H1 (cell line): ENCODE measurements at regions not wholly inside any gene's neighbourhood (a gene's known extent, or its start where the extent isn't known, plus 50 kb on each side); places are given as distances from the start of the nearest gene placed in this dataset.
"Not testable (repeated sequence)": the region's sequence is repeated elsewhere in the genome, so short reads cannot be mapped to it uniquely, and the experiment has no call there.

Experiments used
- CTCF ChIA-PET: fragments of 300-600 bp; sonication (Branson Sonifier 250); formaldehyde crosslinking; loops from one replicate; lab custom pipeline; 2021; ENCODE audit not compliant: partially characterized antibody; lab: Charles Lee
- POLR2A ChIA-PET: fragments of 300-600 bp; sonication (Branson Sonifier 250); formaldehyde crosslinking; loops from one replicate; lab custom pipeline; 2021; ENCODE audit warnings: inconsistent platforms; ENCODE audit not compliant: partially characterized antibody; lab: Charles Lee
- DNase-seq, 2 experiments: peaks; one replicate each; pipeline versions ENCODE4 v3.0.0 to v3.0.0-alpha.2; 2010 to 2022; ENCODE audit warnings: low spot score in 2 of 2, low read depth in 1 of 2, mixed read lengths in 1 of 2
- FAIRE-seq: peaks from 2 replicates; lab custom pipeline; 2011; peaks lifted over from hg19 to GRCh38; lab: Jason Lieb, UNC
- H2AFZ ChIP-seq: 2 replicates; pipeline ENCODE4 v1.8.1; 2012; ENCODE audit warnings: low read length, inconsistent platforms
- H2AK5ac ChIP-seq: 2 replicates; pipeline ENCODE4 v1.6.1; 2013; ENCODE audit warnings: low read depth, low read length
- H2BK120ac ChIP-seq: replicated peaks from 2 replicates; pipeline ENCODE3; 2013; ENCODE audit warnings: low read depth, low read length, inconsistent platforms
- H2BK12ac ChIP-seq: 2 replicates; pipeline ENCODE4 v1.6.1; 2013; ENCODE audit warnings: low read depth, low read length
- H2BK15ac ChIP-seq: 2 replicates; pipeline ENCODE4 v1.6.1; 2013; ENCODE audit warnings: low read length
- H2BK20ac ChIP-seq: 2 replicates; pipeline ENCODE4 v1.6.1; 2013; ENCODE audit warnings: low read length
- H2BK5ac ChIP-seq: 2 replicates; pipeline ENCODE4 v1.6.1; 2013; ENCODE audit warnings: low read depth, low read length
- H3K14ac ChIP-seq: 2 replicates; pipeline ENCODE4 v1.6.1; 2013; ENCODE audit warnings: inconsistent platforms; ENCODE audit not compliant: insufficient read length
- H3K18ac ChIP-seq: 2 replicates; pipeline ENCODE4 v1.6.1; 2013; ENCODE audit warnings: low read length; ENCODE audit errors: extremely low read depth
- H3K23ac ChIP-seq: 2 replicates; pipeline ENCODE4 v1.6.1; 2013; ENCODE audit warnings: inconsistent platforms; ENCODE audit not compliant: insufficient read length
- H3K23me2 ChIP-seq: 2 replicates; pipeline ENCODE4 v1.6.1; 2013; ENCODE audit warnings: low read depth, low read length
- H3K27ac ChIP-seq: 2 replicates; pipeline ENCODE4 v1.6.1; 2011; ENCODE audit warnings: low read depth, low read length, inconsistent platforms
- H3K27me3 ChIP-seq, 4 experiments: replicated peaks in 1 of 4; 1 replicate in 1 of 4; 2 replicates in 3 of 4; pipeline versions ENCODE4 v1.6.1 to v1.8.1; 2011 to 2013; ENCODE audit warnings: low read length in 3 of 4, mild to moderate bottlenecking in 3 of 4, inconsistent platforms in 2 of 4, mixed read lengths in 2 of 4, moderate library complexity in 1 of 4; ENCODE audit not compliant: control insufficient read depth in 3 of 4, insufficient read depth in 3 of 4; ENCODE audit errors: extremely low read depth in 1 of 4
- H3K36me3 ChIP-seq, 4 experiments: 2 replicates each; pipeline versions ENCODE4 v1.6.1 to v1.8.1; 2011 to 2013; ENCODE audit warnings: mild to moderate bottlenecking in 4 of 4, low read length in 3 of 4, moderate library complexity in 2 of 4, control low read depth in 1 of 4, inconsistent platforms in 1 of 4; ENCODE audit not compliant: insufficient read depth in 4 of 4, control insufficient read depth in 2 of 4
- H3K4ac ChIP-seq: replicated peaks from 2 replicates; pipeline ENCODE3; 2013; ENCODE audit warnings: low read length, low read depth, mixed read lengths, inconsistent platforms; ENCODE audit not compliant: insufficient read length
- H3K4me1 ChIP-seq, 4 experiments: replicated peaks in 1 of 4; 1 replicate in 1 of 4; 2 replicates in 3 of 4; pipeline versions ENCODE4 v1.6.1 to v1.8.1; 2011 to 2013; ENCODE audit warnings: low read length in 3 of 4, inconsistent platforms in 2 of 4, mixed read lengths in 1 of 4; ENCODE audit not compliant: insufficient read depth in 4 of 4, control insufficient read depth in 3 of 4
- H3K4me2 ChIP-seq, 2 experiments: 2 replicates each; pipeline versions ENCODE4 v1.6.1 to v1.8.1; 2011 to 2013; ENCODE audit warnings: low read depth in 2 of 2, low read length in 2 of 2, control low read depth in 1 of 2, inconsistent platforms in 1 of 2, mild to moderate bottlenecking in 1 of 2; ENCODE audit not compliant: insufficient read depth in 1 of 2
- H3K4me3 ChIP-seq, 4 experiments: fragments of 200-600, 300-600 bp in 1 of 4; sonication (generic), shearing (Covaris generic), sonication (Bioruptor Twin) in 1 of 4; 2 replicates each; pipeline versions ENCODE4 v1.5.1 to v1.8.1; 2011 to 2016; ENCODE audit warnings: low read length in 4 of 4, low read depth in 3 of 4, control low read depth in 2 of 4, inconsistent platforms in 2 of 4, mild to moderate bottlenecking in 2 of 4, mixed read lengths in 1 of 4, moderate library complexity in 1 of 4; ENCODE audit not compliant: insufficient read depth in 2 of 4; ENCODE audit errors: extremely low read depth in 1 of 4
- H3K56ac ChIP-seq: replicated peaks from 2 replicates; pipeline ENCODE3; 2013; ENCODE audit warnings: low read depth, mild to moderate bottlenecking, mixed read lengths, low read length, inconsistent platforms; ENCODE audit not compliant: insufficient read length
- H3K79me1 ChIP-seq: 2 replicates; pipeline ENCODE4 v1.6.1; 2013; ENCODE audit warnings: low read depth, low read length, control low read depth
- H3K79me2 ChIP-seq, 2 experiments: 2 replicates each; pipeline versions ENCODE4 v1.6.1 to v1.8.1; 2012 to 2013; ENCODE audit warnings: low read length in 2 of 2, mild to moderate bottlenecking in 2 of 2, inconsistent platforms in 1 of 2; ENCODE audit not compliant: insufficient read depth in 2 of 2, control insufficient read depth in 1 of 2
- H3K9ac ChIP-seq, 4 experiments: replicated peaks in 1 of 4; 1 replicate in 1 of 4; 2 replicates in 3 of 4; pipeline versions ENCODE4 v1.6.1 to v1.8.1; 2011 to 2013; ENCODE audit warnings: low read depth in 3 of 4, low read length in 3 of 4, control low read depth in 2 of 4, mild to moderate bottlenecking in 2 of 4, moderate library complexity in 2 of 4, inconsistent platforms in 1 of 4; ENCODE audit errors: extremely low read depth in 1 of 4
- H3K9me3 ChIP-seq, 2 experiments: 2 replicates each; pipeline versions ENCODE4 v1.6.1 to v1.8.1; 2012 to 2013; ENCODE audit warnings: mild to moderate bottlenecking in 2 of 2, moderate library complexity in 2 of 2, control low read depth in 1 of 2, inconsistent platforms in 1 of 2, low read depth in 1 of 2, low read length in 1 of 2, mixed read lengths in 1 of 2; ENCODE audit not compliant: insufficient read depth in 2 of 2
- H4K20me1 ChIP-seq, 2 experiments: replicated peaks in 1 of 2; 2 replicates each; pipeline versions ENCODE3 to v1.8.1; 2011 to 2013; ENCODE audit warnings: inconsistent platforms in 2 of 2, low read length in 2 of 2, mild to moderate bottlenecking in 1 of 2; ENCODE audit not compliant: insufficient read depth in 2 of 2, control insufficient read depth in 1 of 2
- H4K5ac ChIP-seq: 2 replicates; pipeline ENCODE4 v1.6.1; 2013; ENCODE audit warnings: low read length, low read depth, mixed read lengths, inconsistent platforms; ENCODE audit not compliant: insufficient read length
- H4K8ac ChIP-seq: 2 replicates; pipeline ENCODE4 v1.8.0; 2013; ENCODE audit warnings: mild to moderate bottlenecking, moderate library complexity, low read length, inconsistent platforms; ENCODE audit not compliant: insufficient read depth; ENCODE audit errors: extremely low read depth
- H4K91ac ChIP-seq: replicated peaks from 2 replicates; pipeline ENCODE3; 2013; ENCODE audit warnings: low read length, mixed read lengths, inconsistent platforms; ENCODE audit not compliant: insufficient read length
- CTCF ChIP-seq, 3 experiments: IDR thresholded peaks; 1 replicate in 2 of 3; 2 replicates in 1 of 3; pipeline versions ENCODE4 v1.5.1 to v1.6.1; 2011; ENCODE audit warnings: low read length in 3 of 3, mild to moderate bottlenecking in 3 of 3, inconsistent platforms in 2 of 3, low read depth in 1 of 3, moderate library complexity in 1 of 3; ENCODE audit not compliant: insufficient read depth in 1 of 3; ENCODE audit errors: control extremely low read depth in 1 of 3
- KDM4A ChIP-seq: IDR thresholded peaks from one replicate; pipeline ENCODE4 v1.7.1; 2012; ENCODE audit warnings: low read depth, mild to moderate bottlenecking, moderate library complexity, low read length, inconsistent platforms; ENCODE audit not compliant: severe bottlenecking
- WGBS, 2 experiments: shearing (Covaris generic) in 1 of 2; methylation state at CpG; one replicate each; pipeline versions ENCODE4 v1.1.6 to v1.1.7; 2013 to 2015; ENCODE audit warnings: low lambda C conversion rate in 2 of 2, mixed read lengths in 2 of 2, inconsistent platforms in 1 of 2, low coverage in 1 of 2, missing lambda C conversion rate in 1 of 2; ENCODE audit not compliant: insufficient replicate concordance in 2 of 2, insufficient coverage in 1 of 2, insufficient read length in 1 of 2; ENCODE audit errors: extremely low coverage in 1 of 2, missing lambda C conversion rate in 1 of 2; 5-methylcytosine and 5-hydroxymethylcytosine counted together

GRCh38 chr9:67058898-67059715, 66.8 kb upstream of the SPATA31A3 start:
- peak overlapping the region in 1 of 2 experiments; percentile 44; a peak in 1 of 4 replicates for H3K4me2 ChIP-seq
- 0% methylated on average over 24 of the region's 78 CpGs; no CpG with 5 or more reads in 1 of the 2 experiments for WGBS, 2 experiments
- H4K8ac ChIP-seq, H3K27ac ChIP-seq, H3K9ac ChIP-seq, H4K5ac ChIP-seq, H4K91ac ChIP-seq, H3K18ac ChIP-seq, H3K4ac ChIP-seq, FAIRE-seq, H3K56ac ChIP-seq, H2BK20ac ChIP-seq, H3K79me2 ChIP-seq, H2AK5ac ChIP-seq, H2BK12ac ChIP-seq, CTCF ChIA-PET, H3K23me2 ChIP-seq, H3K9me3 ChIP-seq, POLR2A ChIA-PET, H2BK120ac ChIP-seq, H3K27me3 ChIP-seq, H3K36me3 ChIP-seq, H2AFZ ChIP-seq, H2BK5ac ChIP-seq, H2BK15ac ChIP-seq, H3K4me1 ChIP-seq, H3K79me1 ChIP-seq, H4K20me1 ChIP-seq, H3K14ac ChIP-seq, H3K23ac ChIP-seq: not testable (repeated sequence)
- H3K4me3 ChIP-seq: peak overlapping the region in 2 of 4 experiments; percentile 29 to 46; a peak in 4 of 8 replicates
- TF ChIP-seq KDM4A: peak; percentile 24
- TF ChIP-seq CTCF (IDR thresholded peaks at IDR 0.05; ENCODE audit: control extremely low read depth in 1 of 3, insufficient read depth in 1 of 3, low read depth in 1 of 3, low read length in 3 of 3): peak in 1 of 3 experiments; percentile 5; a peak in 1 of 4 replicates
- DNase-seq: peak in 1 of 2 experiments; percentile 64
